HG02973 (cell line): ENCODE measurements at regions not wholly inside any gene's neighbourhood (a gene's known extent, or its start where the extent isn't known, plus 50 kb on each side); places are given as distances from the start of the nearest gene placed in this dataset.
"Not testable (repeated sequence)": the region's sequence is repeated elsewhere in the genome, so short reads cannot be mapped to it uniquely, and the experiment has no call there.

Experiments used
- ATAC-seq: cut with Tn5 transposase; IDR thresholded peaks from one replicate; pipeline ENCODE4 v1.9.1; 2021; ENCODE audit warnings: moderate library complexity; ENCODE audit not compliant: unreplicated experiment

- ATAC-seq = no peak
Observed at GRCh38 chr15:58355973-58356372, 75.8 kb upstream of the LIPC start.

DNA sequence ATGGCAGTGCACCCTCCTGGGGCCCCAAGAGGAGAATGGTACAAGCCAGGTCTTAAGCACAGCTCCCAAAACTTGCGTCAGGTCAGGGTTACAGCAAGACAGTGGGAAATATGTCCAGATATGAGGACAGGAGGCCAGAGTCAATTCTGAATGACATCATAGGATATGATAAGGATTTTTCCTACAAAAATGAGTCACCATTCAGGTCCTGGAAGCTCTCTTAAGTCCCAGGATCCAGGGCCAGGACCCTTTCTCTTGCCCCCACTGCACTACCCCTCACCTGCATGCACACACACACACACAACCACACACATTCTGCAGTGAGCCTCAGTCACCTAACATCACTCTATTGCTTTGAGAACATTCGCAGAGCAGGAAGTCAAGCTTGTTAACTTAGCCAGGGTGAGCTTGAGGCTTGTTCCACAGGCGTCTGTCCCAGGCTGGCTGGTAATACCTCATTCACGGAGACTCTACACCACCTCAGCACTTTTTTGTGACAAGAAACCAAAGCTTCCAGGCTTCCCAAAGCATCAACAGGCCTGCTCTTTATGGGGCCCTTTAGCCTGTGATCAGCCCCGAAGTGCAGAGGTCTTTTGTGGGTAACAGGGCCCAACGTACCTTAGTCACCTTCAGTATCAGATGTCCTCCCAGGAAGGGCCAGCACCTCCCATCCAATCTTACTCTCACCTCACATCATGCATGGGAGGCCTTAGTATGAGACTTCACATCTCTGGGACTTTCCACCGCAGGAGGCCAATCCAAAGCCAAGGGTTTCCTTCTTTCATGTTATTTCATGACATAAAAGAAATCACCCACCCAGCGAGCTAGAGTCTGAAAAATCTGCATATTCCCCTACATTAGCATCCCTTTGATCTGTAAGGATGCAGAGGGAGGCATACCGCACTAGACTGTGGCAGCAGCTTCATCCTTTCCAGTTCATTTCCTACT is 74.0 kb upstream of the LIPC start:
- ATAC-seq = no peak

DNA sequence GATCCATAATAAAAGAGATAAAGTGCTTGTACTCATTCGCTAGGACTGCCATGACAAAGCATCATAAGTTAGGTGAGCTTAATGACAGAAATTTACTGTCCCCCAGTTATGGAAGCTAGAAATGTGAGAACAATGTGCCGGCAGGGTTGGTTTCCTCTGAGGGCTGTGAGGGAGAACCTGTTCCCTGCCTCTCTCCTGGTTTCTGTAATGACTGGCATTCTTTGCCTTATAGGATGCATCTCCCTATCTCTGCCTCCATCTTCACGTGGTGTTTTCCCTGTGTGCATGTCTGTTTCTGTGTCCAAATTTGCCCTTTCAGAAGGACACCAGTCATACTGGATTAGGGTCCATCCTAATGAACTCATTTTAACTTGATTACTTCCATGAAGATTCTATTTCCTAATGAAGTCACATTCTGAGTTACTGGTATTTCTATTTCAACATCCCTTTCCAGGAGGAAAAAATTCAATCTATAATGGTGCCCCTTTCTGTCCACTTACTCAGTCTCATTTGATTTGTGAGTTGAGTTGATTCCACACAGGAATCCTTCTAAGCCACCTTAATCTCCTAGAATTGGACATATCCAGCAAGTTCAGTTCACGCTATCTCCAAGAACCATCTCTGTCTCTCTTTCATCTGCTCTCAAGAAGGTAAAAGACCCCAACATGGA is 71.2 kb upstream of the LIPC start:
- no peak for ATAC-seq

DNA sequence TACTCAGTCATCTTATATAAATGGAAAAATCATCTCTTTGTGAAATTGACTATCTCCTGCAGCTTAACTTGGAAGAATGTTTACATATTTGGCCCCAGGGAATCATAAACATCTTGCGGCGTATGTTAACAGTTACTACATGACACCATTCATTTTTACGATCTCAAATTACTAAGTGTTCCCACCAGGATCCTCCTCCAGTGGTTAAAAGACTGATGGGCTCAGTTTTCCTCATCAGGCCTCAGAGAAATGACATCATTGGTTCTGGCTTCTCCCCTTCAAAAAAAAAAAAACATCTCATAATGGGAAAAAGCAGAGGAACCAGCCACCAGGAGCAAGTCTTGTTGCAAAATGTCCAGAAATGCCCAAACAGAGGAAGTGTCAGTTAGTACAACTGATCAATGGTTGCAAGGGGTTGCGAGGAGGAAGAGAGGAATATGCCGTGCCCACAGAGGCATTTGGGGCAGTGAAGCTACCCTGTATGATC is 70.5 kb upstream of the LIPC start:
- no peak for ATAC-seq

DNA sequence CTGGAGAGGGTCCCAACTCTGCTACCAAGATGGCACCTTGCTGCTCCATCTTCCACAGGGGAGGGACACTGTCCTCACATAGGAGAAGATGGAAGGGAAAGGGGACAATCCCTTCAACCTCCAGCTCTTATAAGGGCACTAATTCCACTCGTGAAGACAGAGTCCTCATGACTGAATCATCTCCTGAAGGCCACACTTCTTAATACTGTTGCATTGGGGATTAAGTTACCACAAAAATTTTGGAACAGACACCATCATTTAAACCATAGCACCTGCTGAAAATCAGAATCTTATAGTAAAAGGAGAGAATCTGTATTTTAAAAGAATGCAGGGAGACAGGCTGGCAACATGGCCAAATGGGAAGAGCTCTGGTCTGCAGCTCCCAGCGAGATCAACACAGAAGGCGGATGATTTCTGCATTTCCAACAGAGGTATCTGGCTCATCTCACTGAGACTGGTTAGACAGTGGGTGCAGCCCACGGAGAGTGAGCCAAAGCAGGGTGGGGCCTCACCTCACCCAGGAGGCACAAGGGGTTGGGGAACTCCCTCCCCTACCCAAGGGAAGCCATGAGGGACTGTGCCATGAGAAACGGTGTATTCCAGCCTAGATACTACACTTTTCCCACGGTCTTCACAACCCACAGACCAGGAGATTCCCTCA is 69.4 kb upstream of the LIPC start:
- no peak for ATAC-seq

DNA sequence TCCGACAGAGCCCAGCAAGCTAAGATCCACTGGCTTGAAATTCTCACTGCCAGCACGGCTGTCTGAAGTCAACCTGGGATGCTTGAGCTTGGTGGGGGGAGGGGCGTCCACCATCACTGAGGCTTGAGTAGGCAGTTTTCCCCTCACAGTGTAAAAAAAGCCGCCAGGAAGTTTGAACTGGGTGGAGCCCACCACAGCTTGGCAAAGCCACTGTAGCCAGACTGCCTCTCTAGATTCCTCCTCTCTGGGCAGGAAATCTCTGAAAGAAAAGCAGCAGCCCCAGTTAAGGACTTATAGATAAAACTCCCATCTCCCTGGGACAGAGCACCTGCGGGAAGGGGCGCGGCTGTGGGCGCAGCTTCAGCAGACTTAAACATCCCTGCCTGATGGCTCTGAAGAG is 68.7 kb upstream of the LIPC start:
- ATAC-seq = not testable (repeated sequence)

- not testable (repeated sequence) for ATAC-seq
Observed at GRCh38 chr15:58363673-58364072, 68.1 kb upstream of the LIPC start.

GRCh38 chr15:58365098-58365497 is 66.7 kb upstream of the LIPC start:
- ATAC-seq = not testable (repeated sequence)

- ATAC-seq = no peak
Observed at GRCh38 chr15:58369261-58369701, 62.5 kb upstream of the LIPC start.

DNA sequence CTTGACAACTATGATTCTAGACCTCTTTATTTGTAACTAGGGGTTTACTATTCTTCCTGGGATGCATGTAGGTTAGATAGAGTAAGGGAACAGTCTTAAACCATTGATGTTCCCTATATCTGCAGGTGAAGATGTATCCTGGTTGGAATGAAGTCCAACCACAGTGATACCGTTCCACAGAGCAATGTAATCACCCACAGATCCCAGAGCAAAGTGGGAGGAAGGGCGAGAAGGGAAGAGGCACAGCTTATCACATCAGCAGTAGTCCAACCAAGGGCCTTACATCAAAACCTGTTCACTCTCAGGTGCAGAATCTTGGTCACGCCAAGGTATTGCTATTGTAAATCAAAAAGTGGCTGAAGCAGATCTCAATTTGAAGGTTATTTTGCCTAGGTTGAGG is 61.8 kb upstream of the LIPC start:
- ATAC-seq = no peak

DNA sequence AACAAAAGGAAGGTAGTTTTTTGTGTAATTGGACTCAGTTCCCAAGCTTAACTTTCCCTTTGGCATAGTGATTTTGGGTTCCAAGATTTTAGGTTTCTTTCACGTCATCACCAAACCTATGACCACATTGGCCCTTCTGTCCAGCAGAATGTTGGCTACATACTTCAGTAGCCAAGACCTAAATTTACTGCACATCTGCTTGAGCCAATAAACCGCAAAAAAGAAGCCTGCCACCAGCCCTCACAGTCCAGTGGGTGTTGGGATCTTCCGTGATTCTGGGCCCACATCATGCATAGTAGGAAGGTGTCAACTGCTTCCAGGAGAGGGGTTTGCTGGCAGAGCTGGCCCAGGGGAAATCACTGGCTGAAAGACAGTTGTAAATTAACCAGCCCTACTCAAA is 57.6 kb upstream of the LIPC start:
- ATAC-seq = no peak

- ATAC-seq = no peak
Observed at GRCh38 chr15:58377193-58377592, 54.6 kb upstream of the LIPC start.

DNA sequence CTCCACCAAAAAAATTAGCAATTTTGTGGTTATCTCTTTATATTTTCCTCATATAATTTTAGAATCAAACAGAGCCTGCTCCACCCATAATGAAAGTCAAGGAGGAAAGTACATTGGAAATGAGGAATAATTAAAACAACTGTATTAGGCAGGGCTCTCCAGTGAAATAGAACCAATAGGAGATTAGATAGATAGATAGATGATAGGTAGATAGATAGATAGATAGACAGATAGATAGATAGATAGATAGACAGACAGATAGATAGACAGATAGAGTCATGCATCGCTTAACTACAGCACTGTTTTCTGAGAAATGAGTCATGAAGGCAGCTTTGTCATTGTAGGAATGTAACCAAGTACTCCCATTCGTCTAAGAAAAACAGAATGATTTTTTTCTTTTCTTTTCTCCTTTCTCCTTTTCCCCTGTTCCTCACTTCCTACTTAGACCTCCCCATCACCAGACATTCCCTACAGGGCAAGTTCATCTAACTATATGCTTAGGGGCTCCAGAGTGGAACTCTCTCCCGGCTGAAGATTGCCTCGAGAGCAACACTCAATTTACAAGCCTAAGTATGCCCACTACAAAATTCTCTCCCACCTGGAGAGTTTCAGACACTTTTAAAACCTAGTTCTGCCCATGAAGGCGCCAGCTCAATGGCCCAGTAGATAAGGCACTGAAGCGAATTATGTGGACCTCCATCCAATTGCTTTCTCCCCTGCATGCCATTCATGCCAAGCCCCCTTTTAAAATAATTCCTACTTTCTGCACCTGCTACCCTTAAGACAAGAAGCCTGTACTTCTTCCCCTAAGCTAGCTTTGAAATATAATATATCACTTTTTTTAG is 53.3 kb upstream of the LIPC start:
- no peak for ATAC-seq

DNA sequence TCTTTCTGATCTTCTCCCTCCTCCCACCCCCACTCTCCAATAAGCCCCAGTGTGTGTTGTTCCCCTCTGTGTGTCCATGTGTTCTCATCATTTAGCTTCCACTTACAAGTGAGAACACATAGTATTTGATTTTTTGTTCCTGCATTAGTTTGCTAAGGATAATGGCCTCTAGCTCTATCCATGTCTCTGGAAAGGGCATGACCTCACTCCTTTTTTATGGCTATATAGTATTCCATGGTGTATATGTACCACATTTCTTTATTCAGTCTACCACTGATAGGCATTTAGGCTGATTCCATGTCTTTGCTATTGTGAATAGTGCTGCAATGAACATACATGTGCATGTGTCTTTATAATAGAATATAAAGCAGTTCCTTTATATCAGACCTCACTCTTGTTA is 52.3 kb upstream of the LIPC start:
- not testable (repeated sequence) for ATAC-seq

- no peak for ATAC-seq
Observed at GRCh38 chr15:58380280-58380945, 51.4 kb upstream of the LIPC start.

DNA sequence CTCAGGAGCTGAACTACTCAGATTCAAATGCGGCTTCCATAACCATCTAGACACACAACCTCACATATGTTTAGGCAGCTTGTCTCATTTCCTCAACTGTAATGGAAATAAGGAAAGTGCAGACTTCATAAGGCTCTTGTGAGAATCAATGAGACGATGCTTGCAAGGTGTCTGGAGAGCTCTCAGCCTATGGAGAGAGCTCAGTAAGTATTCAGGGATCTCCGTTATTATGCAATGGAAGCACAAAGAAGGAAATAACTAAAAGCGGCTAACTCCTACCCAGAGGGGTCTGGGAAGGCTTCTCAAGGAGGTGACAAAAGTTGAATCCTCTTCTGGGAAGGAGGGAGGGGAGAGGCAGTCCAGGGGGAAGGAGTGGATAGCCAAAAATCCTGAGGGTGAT is 50.1 kb upstream of the LIPC start:
- ATAC-seq = no peak
